ENCODE measurements at regions not wholly inside any gene's neighbourhood (a gene's known extent, or its start where the extent isn't known, plus 50 kb on each side); places are given as distances from the start of the nearest gene placed in this dataset.

DNA sequence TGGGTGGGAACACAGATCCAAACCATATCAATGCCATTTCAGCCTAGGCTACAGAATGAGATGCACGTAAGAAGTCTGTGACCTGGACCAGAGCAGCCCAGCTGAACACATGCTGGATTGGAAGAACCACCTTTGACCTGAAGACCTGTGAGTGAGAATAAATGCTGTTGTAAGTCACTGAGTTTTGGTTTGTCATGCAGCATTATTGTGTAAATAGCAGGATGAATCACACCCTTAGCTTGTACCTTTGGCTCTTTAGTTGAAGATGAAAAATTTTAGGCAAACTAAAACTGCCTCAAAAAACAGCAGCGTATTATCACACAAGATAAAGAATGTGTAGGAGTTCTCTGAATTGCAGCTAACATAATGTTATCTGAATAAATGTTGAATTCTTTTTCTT lies 199.4 kb upstream of the LRIG3 start:
- H3K4me1 Mint-ChIP-seq, result peaks cover 19% of the 10 kb centered on the region
- no peak for DNase-seq
- TF ChIP-seq, protein P1, sequence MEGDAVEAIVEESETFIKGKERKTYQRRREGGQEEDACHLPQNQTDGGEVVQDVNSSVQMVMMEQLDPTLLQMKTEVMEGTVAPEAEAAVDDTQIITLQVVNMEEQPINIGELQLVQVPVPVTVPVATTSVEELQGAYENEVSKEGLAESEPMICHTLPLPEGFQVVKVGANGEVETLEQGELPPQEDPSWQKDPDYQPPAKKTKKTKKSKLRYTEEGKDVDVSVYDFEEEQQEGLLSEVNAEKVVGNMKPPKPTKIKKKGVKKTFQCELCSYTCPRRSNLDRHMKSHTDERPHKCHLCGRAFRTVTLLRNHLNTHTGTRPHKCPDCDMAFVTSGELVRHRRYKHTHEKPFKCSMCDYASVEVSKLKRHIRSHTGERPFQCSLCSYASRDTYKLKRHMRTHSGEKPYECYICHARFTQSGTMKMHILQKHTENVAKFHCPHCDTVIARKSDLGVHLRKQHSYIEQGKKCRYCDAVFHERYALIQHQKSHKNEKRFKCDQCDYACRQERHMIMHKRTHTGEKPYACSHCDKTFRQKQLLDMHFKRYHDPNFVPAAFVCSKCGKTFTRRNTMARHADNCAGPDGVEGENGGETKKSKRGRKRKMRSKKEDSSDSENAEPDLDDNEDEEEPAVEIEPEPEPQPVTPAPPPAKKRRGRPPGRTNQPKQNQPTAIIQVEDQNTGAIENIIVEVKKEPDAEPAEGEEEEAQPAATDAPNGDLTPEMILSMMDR (conservative IDR thresholded peaks at IDR 0.05), result no peak
- WGBS, 2 experiments (ENCODE audit: insufficient coverage in 1 of 2, insufficient read length in 1 of 2), result 95 to 100% methylated on average over 2 of the region's 2 CpGs
- H3K27me3 Mint-ChIP-seq (ENCODE audit: insufficient read depth), result no peaks in the 10 kb centered on the region
- H3K9me3 Mint-ChIP-seq, result peaks cover 9% of the 10 kb centered on the region
- Histone ChIP-seq H3K4me1 (ENCODE audit: control insufficient read depth, insufficient read depth, low read length) (peaks cover 12% of the 10 kb centered on the region), H3K36me3 (ENCODE audit: control insufficient read depth, insufficient read depth, low read length) (no peaks in the 10 kb centered on the region), H3K9me3 (ENCODE audit: control insufficient read depth, low read length) (peaks cover 12% of the 10 kb centered on the region), H3K27ac (ENCODE audit: low read depth, low read length) (no peak overlapping the region), H3K9ac (ENCODE audit: extremely low read depth, low read length, poor library complexity, severe bottlenecking) (no peak overlapping the region), H3K4me3 (ENCODE audit: low read length) (no peak overlapping the region), H3K27me3 (ENCODE audit: control insufficient read depth, insufficient read depth, low read length, poor library complexity, severe bottlenecking) (no peaks in the 10 kb centered on the region)
- peaks cover 11% of the 10 kb centered on the region for H3K36me3 Mint-ChIP-seq (ENCODE audit: low read depth)
- H3K4me3 Mint-ChIP-seq, result no peak overlapping the region
- H3K27ac Mint-ChIP-seq, result no peak overlapping the region

DNA sequence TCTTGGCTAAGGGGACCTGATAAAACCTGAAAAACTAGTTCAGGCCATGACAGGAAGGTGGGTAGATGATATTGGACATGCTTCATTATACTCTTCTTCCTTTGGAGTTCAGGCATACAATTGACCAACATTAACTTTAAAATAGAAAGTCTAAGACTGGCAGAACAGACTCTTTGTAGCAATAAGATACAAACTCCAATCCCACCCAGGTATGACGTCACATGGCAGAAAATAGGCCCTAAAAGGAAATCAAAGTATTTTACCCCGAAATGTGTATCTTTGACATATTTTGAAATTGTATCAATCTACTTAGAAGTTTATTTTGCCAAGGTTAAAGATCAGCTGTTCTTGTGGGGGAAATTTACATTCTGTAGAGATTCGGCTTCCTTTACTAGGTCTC lies 198.1 kb upstream of the LRIG3 start:
- Mint-ChIP-seq H3K9me3 (no peaks in the 10 kb centered on the region), H3K27me3 (ENCODE audit: insufficient read depth) (no peaks in the 10 kb centered on the region), H3K27ac (no peak overlapping the region), H3K36me3 (ENCODE audit: low read depth) (peaks cover 4% of the 10 kb centered on the region), H3K4me1 (peaks cover 26% of the 10 kb centered on the region), H3K4me3 (no peak overlapping the region)
- WGBS, 2 experiments (ENCODE audit: insufficient coverage in 1 of 2, insufficient read length in 1 of 2), result 96 to 100% methylated on average over 1 to 3 of the region's 3 CpGs
- DNase-seq, result no peak
- H3K36me3 ChIP-seq (ENCODE audit: control insufficient read depth, insufficient read depth, low read length), result no peaks in the 10 kb centered on the region
- TF ChIP-seq, protein P1 (conservative IDR thresholded peaks at IDR 0.05), result no peak
- H3K4me3 ChIP-seq (ENCODE audit: low read length), result no peak overlapping the region
- no peaks in the 10 kb centered on the region for H3K27me3 ChIP-seq (ENCODE audit: control insufficient read depth, insufficient read depth, low read length, poor library complexity, severe bottlenecking)
- no peak overlapping the region for H3K9ac ChIP-seq (ENCODE audit: extremely low read depth, low read length, poor library complexity, severe bottlenecking)
- H3K9me3 ChIP-seq (ENCODE audit: control insufficient read depth, low read length), result no peaks in the 10 kb centered on the region
- peaks cover 12% of the 10 kb centered on the region for H3K4me1 ChIP-seq (ENCODE audit: control insufficient read depth, insufficient read depth, low read length)
- H3K27ac ChIP-seq (ENCODE audit: low read depth, low read length), result no peak overlapping the region

DNA sequence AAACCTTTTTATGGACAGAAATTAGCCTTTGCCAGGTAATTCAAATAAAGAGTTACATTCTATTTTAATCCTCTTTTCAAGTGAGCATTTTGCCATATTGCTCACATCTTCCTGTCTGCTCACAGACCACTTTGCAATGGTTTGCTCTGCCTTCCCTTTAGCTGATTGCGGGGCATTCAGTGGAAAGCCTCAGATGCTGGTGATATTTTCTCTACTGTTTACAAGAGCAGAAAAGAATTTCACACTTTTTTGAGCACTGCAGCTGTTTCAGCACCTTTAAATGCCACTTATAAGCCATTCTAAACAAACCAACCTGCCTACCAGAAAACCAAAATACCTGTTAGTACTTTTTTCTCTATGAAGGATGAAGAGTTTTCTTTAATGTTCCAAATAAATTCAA lies 195.7 kb upstream of the LRIG3 start:
- Mint-ChIP-seq H3K4me3 (no peak overlapping the region), H3K27me3 (ENCODE audit: insufficient read depth) (no peaks in the 10 kb centered on the region), H3K9me3 (no peaks in the 10 kb centered on the region), H3K27ac (peak overlapping the region; percentile 44), H3K36me3 (ENCODE audit: low read depth) (peaks cover 4% of the 10 kb centered on the region), H3K4me1 (peaks cover 33% of the 10 kb centered on the region)
- DNase-seq, result peak; percentile 74
- WGBS, 2 experiments (ENCODE audit: insufficient coverage in 1 of 2, insufficient read length in 1 of 2), result 20 to 46% methylated on average over 1 of the region's 1 CpG
- no peaks in the 10 kb centered on the region for H3K36me3 ChIP-seq (ENCODE audit: control insufficient read depth, insufficient read depth, low read length)
- H3K27ac ChIP-seq (ENCODE audit: low read depth, low read length), result no peak overlapping the region
- no peak overlapping the region for H3K9ac ChIP-seq (ENCODE audit: extremely low read depth, low read length, poor library complexity, severe bottlenecking)
- H3K4me3 ChIP-seq (ENCODE audit: low read length), result peak overlapping the region; percentile 20
- peaks cover 12% of the 10 kb centered on the region for H3K4me1 ChIP-seq (ENCODE audit: control insufficient read depth, insufficient read depth, low read length)
- no peaks in the 10 kb centered on the region for H3K9me3 ChIP-seq (ENCODE audit: control insufficient read depth, low read length)
- H3K27me3 ChIP-seq (ENCODE audit: control insufficient read depth, insufficient read depth, low read length, poor library complexity, severe bottlenecking), result no peaks in the 10 kb centered on the region
- TF ChIP-seq, protein P1 (conservative IDR thresholded peaks at IDR 0.05), result no peak

Measured in endodermal cell (in vitro differentiated cells).